Left lobe of liver (tissue), 2 donors: ENCODE measurements at regions not wholly inside any gene's neighbourhood (a gene's known extent, or its start where the extent isn't known, plus 50 kb on each side); places are given as distances from the start of the nearest gene placed in this dataset.

Experiments
- ATAC-seq: fragments of 200-7000 bp; cut with Tn5 transposase; one replicate; pipeline ENCODE4 v1.9.1; 2020; ENCODE audit warnings: mild to moderate bottlenecking, moderate library complexity
- DNase-seq: peaks from one replicate; pipeline ENCODE4 v3.0.0-alpha.2; 2020; ENCODE audit warnings: low spot score
- donor health status: DM: no; HTN: no; CAD: no; lungs with moderate emphysema.
- donor health status: DM: no; HTN: yes; CAD: no.

GRCh38 chr12:85352016-85352415 is 72.0 kb downstream of the ALX1 start:
- DNase-seq (no peak), ATAC-seq (no peak)

GRCh38 chr12:85356596-85357385 is 76.8 kb downstream of the ALX1 start:
- ATAC-seq (no peak), DNase-seq (no peak)

GRCh38 chr12:85357609-85358008 is 77.6 kb downstream of the ALX1 start:
- DNase-seq (no peak), ATAC-seq (no peak)

- ATAC-seq (no peak), DNase-seq (no peak)
These were observed 78.7 kb downstream of the ALX1 start for GRCh38 chr12:85358715-85359114.

GRCh38 chr12:85363382-85364190 is 83.6 kb downstream of the ALX1 start:
- ATAC-seq (no peak), DNase-seq (no peak)

- ATAC-seq (no peak), DNase-seq (no peak)
These were observed 87.9 kb downstream of the ALX1 start for GRCh38 chr12:85367936-85368335.

GRCh38 chr12:85369365-85370154 is 89.5 kb downstream of the ALX1 start:
- DNase-seq: no peak
- no peak for ATAC-seq

- ATAC-seq: no peak
- DNase-seq: no peak
These were observed 93.0 kb downstream of the ALX1 start for GRCh38 chr12:85373045-85373444.

- ATAC-seq (no peak), DNase-seq (no peak)
These were observed 95.0 kb downstream of the ALX1 start for GRCh38 chr12:85374981-85375380.

GRCh38 chr12:85385406-85385805 is 105.4 kb downstream of the ALX1 start:
- ATAC-seq (no peak), DNase-seq (no peak)

GRCh38 chr12:85390266-85390665 is 110.2 kb downstream of the ALX1 start:
- DNase-seq (no peak), ATAC-seq (no peak)

GRCh38 chr12:85392508-85392907 is 112.5 kb downstream of the ALX1 start:
- DNase-seq: no peak
- ATAC-seq: no peak

GRCh38 chr12:85393606-85394005 is 113.6 kb downstream of the ALX1 start:
- ATAC-seq: no peak
- no peak for DNase-seq

GRCh38 chr12:85394065-85394464 is 114.0 kb downstream of the ALX1 start:
- no peak for DNase-seq
- no peak for ATAC-seq

- DNase-seq (no peak), ATAC-seq (no peak)
These were observed 114.8 kb downstream of the ALX1 start for GRCh38 chr12:85394809-85395208.

- ATAC-seq: no peak
- no peak for DNase-seq
These were observed 125.2 kb downstream of the ALX1 start for GRCh38 chr12:85405262-85405661.

- no peak for DNase-seq
- no peak for ATAC-seq
These were observed 125.9 kb downstream of the ALX1 start for GRCh38 chr12:85405781-85406522.

GRCh38 chr12:85413266-85413665 is 133.2 kb downstream of the ALX1 start:
- DNase-seq: no peak
- no peak for ATAC-seq

- DNase-seq: no peak
These were observed 142.7 kb downstream of the ALX1 start for GRCh38 chr12:85422762-85423161.

GRCh38 chr12:85423947-85424346 is 143.9 kb downstream of the ALX1 start:
- no peak for ATAC-seq
- DNase-seq: no peak

More at GRCh38 chr12:85422762-85423161, 142.7 kb downstream of the ALX1 start:
- ATAC-seq: no peak
